ENCODE measurements at regions not wholly inside any gene's neighbourhood (a gene's known extent, or its start where the extent isn't known, plus 50 kb on each side); places are given as distances from the start of the nearest gene placed in this dataset.

GRCh38 chr6:23620911-23621401 is 505.1 kb upstream of the NRSN1 start:
- TF ChIP-seq CTCF (conservative IDR thresholded peaks at IDR 0.05; ENCODE audit: low read length), result no peak
- no peak for DNase-seq (ENCODE audit: low read depth)
- H3K4me3 ChIP-seq (ENCODE audit: low read length), result no peak overlapping the region

- TF ChIP-seq CTCF (conservative IDR thresholded peaks at IDR 0.05; ENCODE audit: low read length), result no peak
- H3K4me3 ChIP-seq (ENCODE audit: low read length), result no peak overlapping the region
- no peak for DNase-seq (ENCODE audit: low read depth)
These were observed 495.0 kb upstream of the NRSN1 start for GRCh38 chr6:23630726-23631635.

- no peak for TF ChIP-seq CTCF (conservative IDR thresholded peaks at IDR 0.05; ENCODE audit: low read length)
- DNase-seq (ENCODE audit: low read depth), result no peak
- H3K4me3 ChIP-seq (ENCODE audit: low read length), result no peak overlapping the region
These were observed 492.0 kb upstream of the NRSN1 start for GRCh38 chr6:23633996-23634395.

- DNase-seq (ENCODE audit: low read depth), result no peak
- H3K4me3 ChIP-seq (ENCODE audit: low read length), result no peak overlapping the region
- TF ChIP-seq CTCF (conservative IDR thresholded peaks at IDR 0.05; ENCODE audit: low read length), result no peak
These were observed 490.9 kb upstream of the NRSN1 start for GRCh38 chr6:23635150-23635549.

- no peak overlapping the region for H3K4me3 ChIP-seq (ENCODE audit: low read length)
- TF ChIP-seq CTCF (conservative IDR thresholded peaks at IDR 0.05; ENCODE audit: low read length), result no peak
- DNase-seq (ENCODE audit: low read depth), result no peak
These were observed 488.7 kb upstream of the NRSN1 start for GRCh38 chr6:23637296-23637695.

- no peak overlapping the region for H3K4me3 ChIP-seq (ENCODE audit: low read length)
- no peak for DNase-seq (ENCODE audit: low read depth)
- no peak for TF ChIP-seq CTCF (conservative IDR thresholded peaks at IDR 0.05; ENCODE audit: low read length)
These were observed 483.2 kb upstream of the NRSN1 start for GRCh38 chr6:23642849-23643248.

- no peak for TF ChIP-seq CTCF (conservative IDR thresholded peaks at IDR 0.05; ENCODE audit: low read length)
- DNase-seq (ENCODE audit: low read depth), result no peak
- H3K4me3 ChIP-seq (ENCODE audit: low read length), result no peak overlapping the region
These were observed 479.0 kb upstream of the NRSN1 start for GRCh38 chr6:23647045-23647444.
